ENCODE measurements at regions not wholly inside any gene's neighbourhood (a gene's known extent, or its start where the extent isn't known, plus 50 kb on each side); places are given as distances from the start of the nearest gene placed in this dataset.

GRCh38 chr2:183807870-183808269 lies 683.6 kb downstream of the NUP35 start:
- TF ChIP-seq CTCF (IDR thresholded peaks at IDR 0.05) (no peak), EP300 (IDR thresholded peaks at IDR 0.05) (no peak), POLR2A (IDR thresholded peaks at IDR 0.05) (no peak), POLR2AphosphoS5 (IDR thresholded peaks at IDR 0.05) (no peak)
- Histone ChIP-seq H3K9me3 (peaks cover 0 to 6% (median 0%) of the 10 kb centered on the region in 4 donors), H3K36me3 (no peaks in the 10 kb centered on the region), H3K4me3 (no peak overlapping the region), H3K27me3 (no peaks in the 10 kb centered on the region), H3K27ac (no peak overlapping the region), H3K4me1 (no peaks in the 10 kb centered on the region)
- 88 to 95% methylated on average over 3 of the region's 3 CpGs for WGBS, 2 donors
- ATAC-seq (ENCODE audit: low FRiP score in 2 of 2) (no peak), DNase-seq (no peak)

GRCh38 chr2:183809404-183809803 lies 685.2 kb downstream of the NUP35 start:
- 80 to 83% methylated on average over 3 of the region's 3 CpGs for WGBS, 2 donors
- DNase-seq = no peak
- Histone ChIP-seq H3K9me3 (no peaks in the 10 kb centered on the region), H3K4me1 (no peaks in the 10 kb centered on the region), H3K27me3 (no peaks in the 10 kb centered on the region), H3K36me3 (no peaks in the 10 kb centered on the region), H3K27ac (no peak overlapping the region), H3K4me3 (no peak overlapping the region)
- ATAC-seq (ENCODE audit: low FRiP score in 2 of 2) = no peak
- TF ChIP-seq EP300 (IDR thresholded peaks at IDR 0.05) = no peak
- TF ChIP-seq POLR2AphosphoS5 (IDR thresholded peaks at IDR 0.05) = no peak
- TF ChIP-seq CTCF (IDR thresholded peaks at IDR 0.05) = no peak
- no peak for TF ChIP-seq POLR2A (IDR thresholded peaks at IDR 0.05)

- ATAC-seq (ENCODE audit: low FRiP score in 2 of 2) (no peak), DNase-seq (no peak)
- Histone ChIP-seq H3K27me3 (no peaks in the 10 kb centered on the region), H3K4me3 (no peak overlapping the region), H3K36me3 (no peaks in the 10 kb centered on the region), H3K4me1 (no peaks in the 10 kb centered on the region), H3K27ac (no peak overlapping the region), H3K9me3 (no peaks in the 10 kb centered on the region)
- no peak for TF ChIP-seq CTCF (IDR thresholded peaks at IDR 0.05)
- TF ChIP-seq EP300 (IDR thresholded peaks at IDR 0.05) = no peak
- TF ChIP-seq POLR2AphosphoS5 (IDR thresholded peaks at IDR 0.05) = no peak
- TF ChIP-seq POLR2A (IDR thresholded peaks at IDR 0.05) = no peak
- 89 to 96% methylated on average over 1 of the region's 1 CpG for WGBS, 2 donors
Measured at GRCh38 chr2:183811281-183811680, 687.0 kb downstream of the NUP35 start.

- Histone ChIP-seq H3K36me3 (no peaks in the 10 kb centered on the region), H3K27me3 (no peaks in the 10 kb centered on the region), H3K4me1 (no peaks in the 10 kb centered on the region), H3K27ac (no peak overlapping the region), H3K9me3 (no peaks in the 10 kb centered on the region), H3K4me3 (no peak overlapping the region)
- 66 to 70% methylated on average over 2 of the region's 2 CpGs for WGBS, 2 donors
- DNase-seq = no peak
- no peak for ATAC-seq (ENCODE audit: low FRiP score in 2 of 2)
- TF ChIP-seq CTCF (IDR thresholded peaks at IDR 0.05) = no peak
- no peak for TF ChIP-seq EP300 (IDR thresholded peaks at IDR 0.05)
- TF ChIP-seq POLR2A (IDR thresholded peaks at IDR 0.05) = no peak
- TF ChIP-seq POLR2AphosphoS5 (IDR thresholded peaks at IDR 0.05) = no peak
Measured at GRCh38 chr2:183812091-183812490, 687.8 kb downstream of the NUP35 start.

- Histone ChIP-seq H3K4me1 (no peaks in the 10 kb centered on the region), H3K36me3 (no peaks in the 10 kb centered on the region), H3K27ac (no peak overlapping the region), H3K4me3 (no peak overlapping the region), H3K9me3 (peaks cover 0 to 17% (median 9%) of the 10 kb centered on the region in 4 donors), H3K27me3 (no peaks in the 10 kb centered on the region)
- ATAC-seq (ENCODE audit: low FRiP score in 2 of 2) = no peak
- TF ChIP-seq CTCF (IDR thresholded peaks at IDR 0.05) (no peak), POLR2AphosphoS5 (IDR thresholded peaks at IDR 0.05) (no peak), POLR2A (IDR thresholded peaks at IDR 0.05) (no peak), EP300 (IDR thresholded peaks at IDR 0.05) (no peak)
- 74 to 79% methylated on average over 3 of the region's 3 CpGs for WGBS, 2 donors
- no peak for DNase-seq
Measured at GRCh38 chr2:183825710-183826109, 701.5 kb downstream of the NUP35 start.
